ENCODE measurements at regions not wholly inside any gene's neighbourhood (a gene's known extent, or its start where the extent isn't known, plus 50 kb on each side); places are given as distances from the start of the nearest gene placed in this dataset.

- H3K36me3 Mint-ChIP-seq (ENCODE audit: insufficient read depth), result no peaks in the 10 kb centered on the region
- no peaks in the 10 kb centered on the region for H3K9me3 Mint-ChIP-seq (ENCODE audit: low read depth)
- TF ChIP-seq CTCF (IDR thresholded peaks at IDR 0.05; ENCODE audit: unreplicated experiment), result no peak
- H3K27ac Mint-ChIP-seq, result no peak overlapping the region
- H3K4me1 Mint-ChIP-seq (ENCODE audit: low read depth), result peaks cover 2% of the 10 kb centered on the region
- peaks cover 53% of the 10 kb centered on the region for H3K27me3 Mint-ChIP-seq
- DNase-seq (ENCODE audit: low spot score, unreplicated experiment), result no peak
- H3K4me3 Mint-ChIP-seq (ENCODE audit: low read depth), result no peak overlapping the region
These were observed 101.1 kb upstream of the RASGRP1 start for GRCh38 chr15:38665586-38666305.

DNA sequence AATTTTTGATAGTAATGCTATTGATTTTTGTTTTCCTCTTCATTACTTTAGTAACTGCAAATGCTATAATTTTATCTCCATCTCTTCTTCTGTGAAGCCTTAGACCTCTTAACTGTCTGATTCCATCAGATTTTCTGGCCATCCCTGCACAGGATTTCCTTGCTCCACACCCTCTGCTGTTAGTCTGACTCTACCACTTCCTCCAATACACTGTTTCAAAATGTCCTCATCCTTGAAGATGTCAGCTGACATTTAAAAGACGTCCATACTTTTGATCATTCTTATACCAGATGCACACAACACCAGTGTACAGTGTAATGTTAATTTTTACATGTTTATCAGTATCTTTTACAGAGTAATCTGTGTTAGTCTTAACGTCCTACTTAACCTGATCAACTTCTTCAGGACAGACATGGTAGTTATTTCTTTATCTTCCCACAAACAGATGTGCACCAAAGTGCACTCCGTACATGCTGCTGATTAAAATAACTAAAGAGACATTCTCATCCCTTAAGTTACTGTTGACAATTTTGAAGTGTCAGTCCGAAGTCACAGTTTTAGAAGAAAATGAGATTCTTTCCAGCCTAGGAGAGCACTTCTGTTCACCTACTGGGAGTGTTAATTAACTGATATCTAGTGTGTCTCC is 102.4 kb upstream of the RASGRP1 start:
- Mint-ChIP-seq H3K27me3 (peaks cover 60% of the 10 kb centered on the region), H3K9me3 (ENCODE audit: low read depth) (no peaks in the 10 kb centered on the region), H3K4me1 (ENCODE audit: low read depth) (peaks cover 2% of the 10 kb centered on the region), H3K27ac (no peak overlapping the region), H3K36me3 (ENCODE audit: insufficient read depth) (no peaks in the 10 kb centered on the region), H3K4me3 (ENCODE audit: low read depth) (no peak overlapping the region)
- no peak for DNase-seq (ENCODE audit: low spot score, unreplicated experiment)
- no peak for TF ChIP-seq CTCF (IDR thresholded peaks at IDR 0.05; ENCODE audit: unreplicated experiment)

GRCh38 chr15:38667890-38668850 is 103.6 kb upstream of the RASGRP1 start:
- Mint-ChIP-seq H3K27me3 (peaks cover 66% of the 10 kb centered on the region), H3K9me3 (ENCODE audit: low read depth) (no peaks in the 10 kb centered on the region), H3K36me3 (ENCODE audit: insufficient read depth) (no peaks in the 10 kb centered on the region), H3K4me3 (ENCODE audit: low read depth) (no peak overlapping the region), H3K4me1 (ENCODE audit: low read depth) (peaks cover 2% of the 10 kb centered on the region), H3K27ac (no peak overlapping the region)
- TF ChIP-seq CTCF (IDR thresholded peaks at IDR 0.05; ENCODE audit: unreplicated experiment), result no peak
- no peak for DNase-seq (ENCODE audit: low spot score, unreplicated experiment)

GRCh38 chr15:38668898-38669391 is 104.3 kb upstream of the RASGRP1 start:
- no peak for DNase-seq (ENCODE audit: low spot score, unreplicated experiment)
- Mint-ChIP-seq H3K4me1 (ENCODE audit: low read depth) (peaks cover 2% of the 10 kb centered on the region), H3K36me3 (ENCODE audit: insufficient read depth) (no peaks in the 10 kb centered on the region), H3K9me3 (ENCODE audit: low read depth) (no peaks in the 10 kb centered on the region), H3K4me3 (ENCODE audit: low read depth) (no peak overlapping the region), H3K27me3 (peaks cover 66% of the 10 kb centered on the region), H3K27ac (no peak overlapping the region)
- TF ChIP-seq CTCF (IDR thresholded peaks at IDR 0.05; ENCODE audit: unreplicated experiment), result no peak

Measured in progenitor cell of endocrine pancreas (in vitro differentiated cells).